Astrocyte (in vitro differentiated cells and primary cell): ENCODE measurements at regions not wholly inside any gene's neighbourhood (a gene's known extent, or its start where the extent isn't known, plus 50 kb on each side); places are given as distances from the start of the nearest gene placed in this dataset.

Experiments used
- DNase-seq: peaks from one replicate; pipeline ENCODE4 v3.0.0-alpha.2; 2010; ENCODE audit warnings: low read depth
- FAIRE-seq: peaks from 2 replicates; lab custom pipeline; 2011; peaks lifted over from hg19 to GRCh38; lab: Jason Lieb, UNC
- H2AFZ ChIP-seq: 2 replicates; pipeline ENCODE4 v1.6.0; 2012; ENCODE audit warnings: low read depth, low read length, inconsistent platforms
- H3K27ac ChIP-seq: 2 replicates; pipeline ENCODE4 v1.5.1; 2011; ENCODE audit warnings: low read depth, low read length, inconsistent platforms
- H3K27me3 ChIP-seq: 2 replicates; pipeline ENCODE4 v1.6.0; 2011; ENCODE audit warnings: low read length, inconsistent platforms; ENCODE audit not compliant: insufficient read depth
- H3K36me3 ChIP-seq: 2 replicates; pipeline ENCODE4 v1.5.1; 2011; ENCODE audit warnings: low read length, inconsistent platforms; ENCODE audit not compliant: insufficient read depth
- H3K4me1 ChIP-seq: 2 replicates; pipeline ENCODE4 v1.5.1; 2011; ENCODE audit warnings: low read length, inconsistent platforms; ENCODE audit not compliant: insufficient read depth
- H3K4me2 ChIP-seq: 2 replicates; pipeline ENCODE4 v1.6.0; 2012; ENCODE audit warnings: low read length, inconsistent platforms
- H3K4me3 ChIP-seq: 2 replicates; pipeline ENCODE4 v1.5.1; 2011; ENCODE audit warnings: low read depth, mild to moderate bottlenecking, low read length, inconsistent platforms; ENCODE audit not compliant: insufficient read depth
- H3K79me2 ChIP-seq: 2 replicates; pipeline ENCODE4 v1.6.0; 2012; ENCODE audit warnings: mild to moderate bottlenecking, low read length, inconsistent platforms; ENCODE audit not compliant: insufficient read depth
- H3K9ac ChIP-seq: 2 replicates; pipeline ENCODE4 v1.6.0; 2012; ENCODE audit warnings: mild to moderate bottlenecking, low read length, inconsistent platforms
- H3K9me3 ChIP-seq: 2 replicates; pipeline ENCODE4 v1.5.1; 2012; ENCODE audit warnings: low read depth, mild to moderate bottlenecking, low read length, inconsistent platforms; ENCODE audit not compliant: insufficient read depth
- H4K20me1 ChIP-seq: 2 replicates; pipeline ENCODE4 v1.6.0; 2012; ENCODE audit warnings: low read length, inconsistent platforms; ENCODE audit not compliant: insufficient read depth
- H3K27ac Mint-ChIP-seq: one replicate; pipeline ENCODE4 v1.8.0; 2021; ENCODE audit warnings: mild to moderate bottlenecking, mixed read lengths; ENCODE audit not compliant: unreplicated experiment
- H3K27me3 Mint-ChIP-seq: one replicate; pipeline ENCODE4 v1.8.0; 2021; ENCODE audit warnings: low read depth, mixed read lengths; ENCODE audit not compliant: unreplicated experiment
- H3K36me3 Mint-ChIP-seq: one replicate; pipeline ENCODE4 v1.8.0; 2021; ENCODE audit warnings: low read depth, mixed read lengths; ENCODE audit not compliant: unreplicated experiment
- H3K4me1 Mint-ChIP-seq: one replicate; pipeline ENCODE4 v1.8.0; 2021; ENCODE audit warnings: low read depth, mixed read lengths; ENCODE audit not compliant: unreplicated experiment
- H3K4me3 Mint-ChIP-seq: one replicate; pipeline ENCODE4 v1.8.0; 2021; ENCODE audit warnings: mild to moderate bottlenecking, moderate library complexity, mixed read lengths; ENCODE audit not compliant: unreplicated experiment
- H3K9me3 Mint-ChIP-seq: one replicate; pipeline ENCODE4 v1.8.0; 2021; ENCODE audit warnings: mild to moderate bottlenecking, mixed read lengths; ENCODE audit not compliant: unreplicated experiment
- CTCF ChIP-seq: IDR thresholded peaks from 2 replicates; pipeline ENCODE4 v1.5.1; 2011; ENCODE audit warnings: low read depth, mild to moderate bottlenecking, inconsistent platforms, low read length, moderate library complexity; ENCODE audit not compliant: insufficient read depth
- EZH2 ChIP-seq: IDR thresholded peaks from 2 replicates; pipeline ENCODE4 v1.6.1; 2012; ENCODE audit warnings: mild to moderate bottlenecking, low read length, inconsistent platforms; ENCODE audit not compliant: insufficient read depth

- Histone ChIP-seq H3K4me1 (peaks cover 4% of the 10 kb centered on the region), H3K27ac (no peak overlapping the region), H3K9me3 (no peaks in the 10 kb centered on the region), H3K4me2 (no peak overlapping the region), H3K4me3 (no peak overlapping the region), H3K79me2 (no peaks in the 10 kb centered on the region), H3K36me3 (no peaks in the 10 kb centered on the region), H3K27me3 (no peaks in the 10 kb centered on the region), H4K20me1 (no peaks in the 10 kb centered on the region), H2AFZ (no peak overlapping the region), H3K9ac (no peak overlapping the region)
- Mint-ChIP-seq H3K27ac (no peak overlapping the region), H3K36me3 (no peaks in the 10 kb centered on the region), H3K4me1 (peaks cover 8% of the 10 kb centered on the region), H3K9me3 (no peaks in the 10 kb centered on the region), H3K4me3 (no peak overlapping the region), H3K27me3 (no peaks in the 10 kb centered on the region)
- DNase-seq (no peak), FAIRE-seq (no peak)
- TF ChIP-seq CTCF, result no peak
- no peak for TF ChIP-seq EZH2
Observed at GRCh38 chr3:188060264-188060835, 93.6 kb upstream of the LPP start.

- Histone ChIP-seq H3K27me3 (no peaks in the 10 kb centered on the region), H3K4me1 (peaks cover 4% of the 10 kb centered on the region), H4K20me1 (no peaks in the 10 kb centered on the region), H2AFZ (no peak overlapping the region), H3K27ac (no peak overlapping the region), H3K4me3 (no peak overlapping the region), H3K9ac (no peak overlapping the region), H3K9me3 (no peaks in the 10 kb centered on the region), H3K79me2 (no peaks in the 10 kb centered on the region), H3K4me2 (peak overlapping the region; percentile 19), H3K36me3 (no peaks in the 10 kb centered on the region)
- Mint-ChIP-seq H3K4me1 (peaks cover 8% of the 10 kb centered on the region), H3K27me3 (no peaks in the 10 kb centered on the region), H3K27ac (no peak overlapping the region), H3K9me3 (no peaks in the 10 kb centered on the region), H3K4me3 (no peak overlapping the region), H3K36me3 (no peaks in the 10 kb centered on the region)
- peak; percentile 72 for DNase-seq
- peak; percentile 71 for FAIRE-seq
- no peak for TF ChIP-seq EZH2
- TF ChIP-seq CTCF, result peak; percentile 2
Observed at GRCh38 chr3:188060840-188061544, 93.0 kb upstream of the LPP start.

- Histone ChIP-seq H2AFZ (no peak overlapping the region), H3K9me3 (no peaks in the 10 kb centered on the region), H3K27me3 (no peaks in the 10 kb centered on the region), H3K9ac (no peak overlapping the region), H3K36me3 (no peaks in the 10 kb centered on the region), H3K4me3 (no peak overlapping the region), H4K20me1 (no peaks in the 10 kb centered on the region), H3K4me1 (peaks cover 4% of the 10 kb centered on the region), H3K4me2 (no peak overlapping the region), H3K27ac (no peak overlapping the region), H3K79me2 (no peaks in the 10 kb centered on the region)
- Mint-ChIP-seq H3K4me3 (no peak overlapping the region), H3K36me3 (no peaks in the 10 kb centered on the region), H3K27me3 (no peaks in the 10 kb centered on the region), H3K9me3 (no peaks in the 10 kb centered on the region), H3K4me1 (peaks cover 8% of the 10 kb centered on the region), H3K27ac (no peak overlapping the region)
- DNase-seq, result no peak
- no peak for FAIRE-seq
- TF ChIP-seq CTCF, result no peak
- no peak for TF ChIP-seq EZH2
Observed at GRCh38 chr3:188062216-188062615, 91.7 kb upstream of the LPP start.
